GM23338 (cell line): ENCODE measurements at regions not wholly inside any gene's neighbourhood (a gene's known extent, or its start where the extent isn't known, plus 50 kb on each side); places are given as distances from the start of the nearest gene placed in this dataset.

ENCODE experiments used
- CREB1 ChIP-seq: fragments of 250-450 bp; sonication (Bioruptor Pico); IDR thresholded peaks from 2 replicates; pipeline ENCODE4 v1.5.0; 2020; ENCODE audit warnings: low read depth, mild to moderate bottlenecking, moderate library complexity
- EZH2 ChIP-seq: fragments of 200-600 bp; sonication (generic); IDR thresholded peaks from one replicate; pipeline ENCODE4 v1.8.0; 2017; ENCODE audit warnings: antibody characterized with exemption, mild to moderate bottlenecking, low read depth; ENCODE audit not compliant: unreplicated experiment
- EZH2phosphoT487 ChIP-seq: fragments of 200-600 bp; sonication (generic); IDR thresholded peaks from one replicate; pipeline ENCODE4 v1.8.1; 2018; ENCODE audit warnings: antibody characterized with exemption; ENCODE audit not compliant: unreplicated experiment
- POLR2AphosphoS5 ChIP-seq: IDR thresholded peaks from 2 replicates; pipeline ENCODE4 v1.6.1; 2016; ENCODE audit warnings: antibody characterized with exemption, low read depth
- ZNF331 ChIP-seq: fragments of 250-450 bp; sonication (Bioruptor Pico); IDR thresholded peaks from 2 replicates; pipeline ENCODE4 v1.5.0; 2020; ENCODE audit warnings: low read depth, mild to moderate bottlenecking, moderate library complexity
- TF ChIP-seq, protein P1 (sequence below), 2 experiments: fragments of 200-600 bp in 1 of 2; sonication (generic) in 1 of 2; conservative IDR thresholded peaks; 2 replicates each; pipeline versions ENCODE4 v1.5.1 to v1.6.1; 2016 to 2017; ENCODE audit warnings: antibody characterized with exemption in 2 of 2, low read depth in 2 of 2, mild to moderate bottlenecking in 2 of 2, moderate library complexity in 1 of 2

DNA sequence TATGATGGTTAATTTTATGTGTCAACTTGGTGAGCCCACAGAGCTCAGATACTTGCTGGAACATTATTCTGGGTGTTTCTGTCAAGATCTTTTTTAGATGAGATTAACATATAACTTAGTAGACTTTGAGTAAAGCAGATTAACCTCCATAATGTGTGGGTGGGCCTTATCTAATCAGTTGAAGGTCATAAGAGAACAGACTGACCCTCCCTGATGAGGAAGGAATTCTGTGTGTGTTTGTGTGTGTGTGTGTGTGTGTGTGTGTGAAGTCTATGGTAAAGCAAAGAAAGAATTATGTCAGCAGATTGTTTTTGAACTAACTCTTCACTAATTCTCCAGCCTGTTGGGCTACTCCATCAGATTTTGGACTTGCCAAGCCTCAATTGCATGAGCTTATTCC is 232.2 kb upstream of the MEX3C start:
- TF ChIP-seq EZH2 = no peak
- TF ChIP-seq, protein P1, sequence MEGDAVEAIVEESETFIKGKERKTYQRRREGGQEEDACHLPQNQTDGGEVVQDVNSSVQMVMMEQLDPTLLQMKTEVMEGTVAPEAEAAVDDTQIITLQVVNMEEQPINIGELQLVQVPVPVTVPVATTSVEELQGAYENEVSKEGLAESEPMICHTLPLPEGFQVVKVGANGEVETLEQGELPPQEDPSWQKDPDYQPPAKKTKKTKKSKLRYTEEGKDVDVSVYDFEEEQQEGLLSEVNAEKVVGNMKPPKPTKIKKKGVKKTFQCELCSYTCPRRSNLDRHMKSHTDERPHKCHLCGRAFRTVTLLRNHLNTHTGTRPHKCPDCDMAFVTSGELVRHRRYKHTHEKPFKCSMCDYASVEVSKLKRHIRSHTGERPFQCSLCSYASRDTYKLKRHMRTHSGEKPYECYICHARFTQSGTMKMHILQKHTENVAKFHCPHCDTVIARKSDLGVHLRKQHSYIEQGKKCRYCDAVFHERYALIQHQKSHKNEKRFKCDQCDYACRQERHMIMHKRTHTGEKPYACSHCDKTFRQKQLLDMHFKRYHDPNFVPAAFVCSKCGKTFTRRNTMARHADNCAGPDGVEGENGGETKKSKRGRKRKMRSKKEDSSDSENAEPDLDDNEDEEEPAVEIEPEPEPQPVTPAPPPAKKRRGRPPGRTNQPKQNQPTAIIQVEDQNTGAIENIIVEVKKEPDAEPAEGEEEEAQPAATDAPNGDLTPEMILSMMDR (conservative IDR thresholded peaks at IDR 0.05; ENCODE audit: low read depth in 2 of 2) = no peak
- no peak for TF ChIP-seq POLR2AphosphoS5
- no peak for TF ChIP-seq ZNF331 (CRISPR knock-in tag)
- TF ChIP-seq EZH2phosphoT487 = no peak
- no peak for TF ChIP-seq CREB1 (CRISPR knock-in tag)
